GM12878 (cell line): ENCODE measurements at regions not wholly inside any gene's neighbourhood (a gene's known extent, or its start where the extent isn't known, plus 50 kb on each side); places are given as distances from the start of the nearest gene placed in this dataset.

Source experiments
- CHD4 ChIP-seq: fragments of 200-600 bp; sonication (generic); IDR thresholded peaks from 2 replicates; pipeline ENCODE4 v1.6.1; 2016; ENCODE audit warnings: mild to moderate bottlenecking
- FOS ChIP-seq: IDR thresholded peaks from 3 replicates; pipeline ENCODE4 v1.6.1; 2011; ENCODE audit warnings: borderline replicate concordance; ENCODE audit not compliant: insufficient read length; ENCODE audit errors: extremely low read depth
- IKZF1 ChIP-seq: fragments of 450-650 bp; conservative IDR thresholded peaks from 2 replicates; pipeline ENCODE4 v1.6.1; 2017; ENCODE audit warnings: antibody characterized with exemption, mild to moderate bottlenecking
- IRF4 ChIP-seq: IDR thresholded peaks from 2 replicates; pipeline ENCODE4 v1.6.1; 2011; ENCODE audit warnings: low read depth, low read length
- MEF2A ChIP-seq: IDR thresholded peaks from 2 replicates; pipeline ENCODE4 v1.6.1; 2011; ENCODE audit warnings: low read depth, mild to moderate bottlenecking, low read length, moderate library complexity; ENCODE audit not compliant: insufficient read depth
- MTA3 ChIP-seq: IDR thresholded peaks from 2 replicates; pipeline ENCODE4 v1.6.1; 2012; ENCODE audit warnings: low read length, inconsistent platforms, borderline replicate concordance
- NR2F1 ChIP-seq: fragments of 450-650 bp; conservative IDR thresholded peaks from 2 replicates; pipeline ENCODE4 v1.6.1; 2017; ENCODE audit warnings: mild to moderate bottlenecking
- PAX8 ChIP-seq: fragments of 450-650 bp; IDR thresholded peaks from 2 replicates; pipeline ENCODE4 v1.6.1; 2017; ENCODE audit warnings: mild to moderate bottlenecking, moderate library complexity
- POU2F2 ChIP-seq: IDR thresholded peaks from 3 replicates; pipeline ENCODE4 v1.6.1; 2011; ENCODE audit warnings: low read depth, mild to moderate bottlenecking, low read length, borderline replicate concordance
- SPI1 ChIP-seq: IDR thresholded peaks from 2 replicates; pipeline ENCODE4 v1.6.1; 2011; ENCODE audit warnings: low read depth, mild to moderate bottlenecking, low read length, moderate library complexity, borderline replicate concordance; ENCODE audit not compliant: insufficient read depth
- YY1 ChIP-seq: IDR thresholded peaks from 2 replicates; pipeline ENCODE4 v1.6.1; 2011; ENCODE audit warnings: low read depth, mild to moderate bottlenecking, low read length
- TF ChIP-seq, protein P1 (sequence below): fragments of 450-650 bp; formaldehyde crosslinking; IDR thresholded peaks from 2 replicates; pipeline ENCODE4 v1.5.0; 2022; ENCODE audit warnings: mild to moderate bottlenecking, missing genetic modification characterization
- TF ChIP-seq, protein P2 (sequence below): fragments of 450-650 bp; IDR thresholded peaks from 2 replicates; pipeline ENCODE4 v1.6.1; 2016; ENCODE audit warnings: mild to moderate bottlenecking
- TF ChIP-seq, protein P3 (sequence below): fragments of 450-650 bp; IDR thresholded peaks from 2 replicates; pipeline ENCODE4 v1.6.1; 2017; ENCODE audit warnings: borderline replicate concordance
- TF ChIP-seq, protein P4 (sequence below): IDR thresholded peaks from 2 replicates; pipeline ENCODE4 v1.6.1; 2012; ENCODE audit warnings: low read depth, low read length, improper control_type of control experiment
- TF ChIP-seq, protein P5 (sequence below): fragments of 450-650 bp; IDR thresholded peaks from 2 replicates; pipeline ENCODE4 v1.6.1; 2014; ENCODE audit warnings: mild to moderate bottlenecking
- TF ChIP-seq, protein P6 (sequence below): IDR thresholded peaks from 2 replicates; pipeline ENCODE4 v1.6.1; 2012; ENCODE audit warnings: mild to moderate bottlenecking, low read depth, low read length

DNA sequence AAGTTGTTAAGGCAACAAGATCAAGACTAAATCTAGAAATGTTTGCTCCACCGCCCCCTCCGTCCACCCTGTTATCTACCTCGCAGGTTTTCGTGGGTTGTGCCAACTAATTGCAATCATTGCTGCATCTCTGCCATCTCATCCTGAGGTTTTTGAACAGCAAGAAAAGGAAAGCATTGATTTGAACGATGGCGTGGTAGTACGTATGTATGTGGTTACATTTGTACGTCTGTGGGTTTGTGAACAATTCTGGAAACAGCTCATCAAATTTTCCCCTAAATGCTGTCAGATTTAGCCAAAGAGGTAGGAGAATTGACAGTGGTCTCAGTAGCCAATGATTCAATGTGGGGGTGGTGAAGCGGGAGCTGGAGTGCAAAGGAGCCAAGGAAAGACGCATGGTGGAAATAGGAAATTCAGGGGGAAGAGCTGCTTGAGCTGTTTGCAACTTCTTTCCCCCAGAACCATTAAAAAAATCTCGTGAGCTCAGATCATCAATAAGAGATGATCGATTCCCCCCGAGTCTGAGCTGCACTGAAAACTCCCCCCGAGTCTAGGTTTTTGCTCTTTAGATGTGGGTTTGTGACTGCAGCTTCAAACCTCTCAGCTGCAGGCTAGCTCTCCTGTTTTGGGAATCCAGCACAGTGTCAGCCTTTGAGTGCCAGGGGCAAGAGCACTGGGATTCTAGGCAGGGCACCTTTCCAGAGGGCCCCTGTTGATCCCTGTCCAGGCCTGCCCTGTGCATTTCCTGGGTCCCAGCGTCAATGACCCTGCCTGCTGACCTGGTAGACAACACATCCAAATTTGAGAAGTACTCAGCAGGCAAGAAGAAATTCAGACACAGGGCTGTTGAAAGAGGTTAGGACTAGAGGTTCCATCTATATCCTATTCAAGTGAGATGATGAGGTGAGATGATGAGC is 72.6 kb upstream of the LY86 start (continued):
- TF ChIP-seq, protein P1, sequence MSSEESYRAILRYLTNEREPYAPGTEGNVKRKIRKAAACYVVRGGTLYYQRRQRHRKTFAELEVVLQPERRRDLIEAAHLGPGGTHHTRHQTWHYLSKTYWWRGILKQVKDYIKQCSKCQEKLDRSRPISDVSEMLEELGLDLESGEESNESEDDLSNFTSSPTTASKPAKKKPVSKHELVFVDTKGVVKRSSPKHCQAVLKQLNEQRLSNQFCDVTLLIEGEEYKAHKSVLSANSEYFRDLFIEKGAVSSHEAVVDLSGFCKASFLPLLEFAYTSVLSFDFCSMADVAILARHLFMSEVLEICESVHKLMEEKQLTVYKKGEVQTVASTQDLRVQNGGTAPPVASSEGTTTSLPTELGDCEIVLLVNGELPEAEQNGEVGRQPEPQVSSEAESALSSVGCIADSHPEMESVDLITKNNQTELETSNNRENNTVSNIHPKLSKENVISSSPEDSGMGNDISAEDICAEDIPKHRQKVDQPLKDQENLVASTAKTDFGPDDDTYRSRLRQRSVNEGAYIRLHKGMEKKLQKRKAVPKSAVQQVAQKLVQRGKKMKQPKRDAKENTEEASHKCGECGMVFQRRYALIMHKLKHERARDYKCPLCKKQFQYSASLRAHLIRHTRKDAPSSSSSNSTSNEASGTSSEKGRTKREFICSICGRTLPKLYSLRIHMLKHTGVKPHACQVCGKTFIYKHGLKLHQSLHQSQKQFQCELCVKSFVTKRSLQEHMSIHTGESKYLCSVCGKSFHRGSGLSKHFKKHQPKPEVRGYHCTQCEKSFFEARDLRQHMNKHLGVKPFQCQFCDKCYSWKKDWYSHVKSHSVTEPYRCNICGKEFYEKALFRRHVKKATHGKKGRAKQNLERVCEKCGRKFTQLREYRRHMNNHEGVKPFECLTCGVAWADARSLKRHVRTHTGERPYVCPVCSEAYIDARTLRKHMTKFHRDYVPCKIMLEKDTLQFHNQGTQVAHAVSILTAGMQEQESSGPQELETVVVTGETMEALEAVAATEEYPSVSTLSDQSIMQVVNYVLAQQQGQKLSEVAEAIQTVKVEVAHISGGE (CRISPR knock-in tag): no peak
- TF ChIP-seq, protein P2, sequence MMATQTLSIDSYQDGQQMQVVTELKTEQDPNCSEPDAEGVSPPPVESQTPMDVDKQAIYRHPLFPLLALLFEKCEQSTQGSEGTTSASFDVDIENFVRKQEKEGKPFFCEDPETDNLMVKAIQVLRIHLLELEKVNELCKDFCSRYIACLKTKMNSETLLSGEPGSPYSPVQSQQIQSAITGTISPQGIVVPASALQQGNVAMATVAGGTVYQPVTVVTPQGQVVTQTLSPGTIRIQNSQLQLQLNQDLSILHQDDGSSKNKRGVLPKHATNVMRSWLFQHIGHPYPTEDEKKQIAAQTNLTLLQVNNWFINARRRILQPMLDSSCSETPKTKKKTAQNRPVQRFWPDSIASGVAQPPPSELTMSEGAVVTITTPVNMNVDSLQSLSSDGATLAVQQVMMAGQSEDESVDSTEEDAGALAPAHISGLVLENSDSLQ: peak; percentile 67
- TF ChIP-seq, protein P3, sequence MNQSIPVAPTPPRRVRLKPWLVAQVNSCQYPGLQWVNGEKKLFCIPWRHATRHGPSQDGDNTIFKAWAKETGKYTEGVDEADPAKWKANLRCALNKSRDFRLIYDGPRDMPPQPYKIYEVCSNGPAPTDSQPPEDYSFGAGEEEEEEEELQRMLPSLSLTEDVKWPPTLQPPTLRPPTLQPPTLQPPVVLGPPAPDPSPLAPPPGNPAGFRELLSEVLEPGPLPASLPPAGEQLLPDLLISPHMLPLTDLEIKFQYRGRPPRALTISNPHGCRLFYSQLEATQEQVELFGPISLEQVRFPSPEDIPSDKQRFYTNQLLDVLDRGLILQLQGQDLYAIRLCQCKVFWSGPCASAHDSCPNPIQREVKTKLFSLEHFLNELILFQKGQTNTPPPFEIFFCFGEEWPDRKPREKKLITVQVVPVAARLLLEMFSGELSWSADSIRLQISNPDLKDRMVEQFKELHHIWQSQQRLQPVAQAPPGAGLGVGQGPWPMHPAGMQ: no peak
- TF ChIP-seq YY1 (0 out of 2 replicates have a peak, but pooled peaks have one; percentile 33), IRF4 (peak; percentile 93), MEF2A (peak; percentile 67; the same call in 1 of the 2 replicates), IKZF1 (peak; percentile 87), FOS (no peak), POU2F2 (peak; percentile 75; the same call in 1 of the 3 replicates), SPI1 (no peak), PAX8 (no peak), CHD4 (no peak), MTA3 (peak; percentile 95), NR2F1 (no peak; the same call in 1 of the 2 replicates)
- TF ChIP-seq, protein P4, sequence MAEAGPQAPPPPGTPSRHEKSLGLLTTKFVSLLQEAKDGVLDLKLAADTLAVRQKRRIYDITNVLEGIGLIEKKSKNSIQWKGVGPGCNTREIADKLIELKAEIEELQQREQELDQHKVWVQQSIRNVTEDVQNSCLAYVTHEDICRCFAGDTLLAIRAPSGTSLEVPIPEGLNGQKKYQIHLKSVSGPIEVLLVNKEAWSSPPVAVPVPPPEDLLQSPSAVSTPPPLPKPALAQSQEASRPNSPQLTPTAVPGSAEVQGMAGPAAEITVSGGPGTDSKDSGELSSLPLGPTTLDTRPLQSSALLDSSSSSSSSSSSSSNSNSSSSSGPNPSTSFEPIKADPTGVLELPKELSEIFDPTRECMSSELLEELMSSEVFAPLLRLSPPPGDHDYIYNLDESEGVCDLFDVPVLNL: no peak
- TF ChIP-seq, protein P5, sequence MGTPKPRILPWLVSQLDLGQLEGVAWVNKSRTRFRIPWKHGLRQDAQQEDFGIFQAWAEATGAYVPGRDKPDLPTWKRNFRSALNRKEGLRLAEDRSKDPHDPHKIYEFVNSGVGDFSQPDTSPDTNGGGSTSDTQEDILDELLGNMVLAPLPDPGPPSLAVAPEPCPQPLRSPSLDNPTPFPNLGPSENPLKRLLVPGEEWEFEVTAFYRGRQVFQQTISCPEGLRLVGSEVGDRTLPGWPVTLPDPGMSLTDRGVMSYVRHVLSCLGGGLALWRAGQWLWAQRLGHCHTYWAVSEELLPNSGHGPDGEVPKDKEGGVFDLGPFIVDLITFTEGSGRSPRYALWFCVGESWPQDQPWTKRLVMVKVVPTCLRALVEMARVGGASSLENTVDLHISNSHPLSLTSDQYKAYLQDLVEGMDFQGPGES: no peak
- TF ChIP-seq, protein P6, sequence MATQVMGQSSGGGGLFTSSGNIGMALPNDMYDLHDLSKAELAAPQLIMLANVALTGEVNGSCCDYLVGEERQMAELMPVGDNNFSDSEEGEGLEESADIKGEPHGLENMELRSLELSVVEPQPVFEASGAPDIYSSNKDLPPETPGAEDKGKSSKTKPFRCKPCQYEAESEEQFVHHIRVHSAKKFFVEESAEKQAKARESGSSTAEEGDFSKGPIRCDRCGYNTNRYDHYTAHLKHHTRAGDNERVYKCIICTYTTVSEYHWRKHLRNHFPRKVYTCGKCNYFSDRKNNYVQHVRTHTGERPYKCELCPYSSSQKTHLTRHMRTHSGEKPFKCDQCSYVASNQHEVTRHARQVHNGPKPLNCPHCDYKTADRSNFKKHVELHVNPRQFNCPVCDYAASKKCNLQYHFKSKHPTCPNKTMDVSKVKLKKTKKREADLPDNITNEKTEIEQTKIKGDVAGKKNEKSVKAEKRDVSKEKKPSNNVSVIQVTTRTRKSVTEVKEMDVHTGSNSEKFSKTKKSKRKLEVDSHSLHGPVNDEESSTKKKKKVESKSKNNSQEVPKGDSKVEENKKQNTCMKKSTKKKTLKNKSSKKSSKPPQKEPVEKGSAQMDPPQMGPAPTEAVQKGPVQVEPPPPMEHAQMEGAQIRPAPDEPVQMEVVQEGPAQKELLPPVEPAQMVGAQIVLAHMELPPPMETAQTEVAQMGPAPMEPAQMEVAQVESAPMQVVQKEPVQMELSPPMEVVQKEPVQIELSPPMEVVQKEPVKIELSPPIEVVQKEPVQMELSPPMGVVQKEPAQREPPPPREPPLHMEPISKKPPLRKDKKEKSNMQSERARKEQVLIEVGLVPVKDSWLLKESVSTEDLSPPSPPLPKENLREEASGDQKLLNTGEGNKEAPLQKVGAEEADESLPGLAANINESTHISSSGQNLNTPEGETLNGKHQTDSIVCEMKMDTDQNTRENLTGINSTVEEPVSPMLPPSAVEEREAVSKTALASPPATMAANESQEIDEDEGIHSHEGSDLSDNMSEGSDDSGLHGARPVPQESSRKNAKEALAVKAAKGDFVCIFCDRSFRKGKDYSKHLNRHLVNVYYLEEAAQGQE: no peak
